ENCODE measurements at regions not wholly inside any gene's neighbourhood (a gene's known extent, or its start where the extent isn't known, plus 50 kb on each side); places are given as distances from the start of the nearest gene placed in this dataset.
A peak's percentile ranks its signal among the peaks of the same experiment; 100 is the strongest.

- no peak for TF ChIP-seq RORB (CRISPR knock-in tag; IDR thresholded peaks at IDR 0.05)
Measured at GRCh38 chr2:220747736-220748135, 824.4 kb downstream of the EPHA4 start (continued).

- CTCF ChIA-PET, result interaction anchor here (1.1 kb wide), 1 partner anchor 686 kb away, joined by 3 read pairs; no protein-coding TSS in a partner anchor
- POLR2A ChIA-PET, result no interaction called here
- Mint-ChIP-seq H3K4me1 (peaks cover 15% of the 10 kb centered on the region), H3K27me3 (ENCODE audit: low read depth) (no peaks in the 10 kb centered on the region), H3K36me3 (no peaks in the 10 kb centered on the region), H3K9me3 (peaks cover 12% of the 10 kb centered on the region), H3K4me3 (no peak overlapping the region), H3K27ac (no peak overlapping the region)
- TF ChIP-seq CTCF (IDR thresholded peaks at IDR 0.05) (no peak), ZNF425 (CRISPR knock-in tag; conservative IDR thresholded peaks at IDR 0.05) (no peak), FOXJ3 (CRISPR knock-in tag; IDR thresholded peaks at IDR 0.05; ENCODE audit: borderline replicate concordance) (no peak), GABPB1 (CRISPR knock-in tag; IDR thresholded peaks at IDR 0.05) (no peak), ELF4 (CRISPR knock-in tag; IDR thresholded peaks at IDR 0.05; ENCODE audit: low read depth) (no peak), PRDM15 (CRISPR knock-in tag; IDR thresholded peaks at IDR 0.05) (no peak), ZNF138 (CRISPR knock-in tag; conservative IDR thresholded peaks at IDR 0.05) (0 out of 2 replicates have a peak, but pooled peaks have one; percentile 11), SOX15 (CRISPR knock-in tag; IDR thresholded peaks at IDR 0.05) (no peak), GRHL2 (CRISPR knock-in tag; IDR thresholded peaks at IDR 0.05; ENCODE audit: insufficient replicate concordance, severe bottlenecking) (no peak)
- TF ChIP-seq, protein P1, sequence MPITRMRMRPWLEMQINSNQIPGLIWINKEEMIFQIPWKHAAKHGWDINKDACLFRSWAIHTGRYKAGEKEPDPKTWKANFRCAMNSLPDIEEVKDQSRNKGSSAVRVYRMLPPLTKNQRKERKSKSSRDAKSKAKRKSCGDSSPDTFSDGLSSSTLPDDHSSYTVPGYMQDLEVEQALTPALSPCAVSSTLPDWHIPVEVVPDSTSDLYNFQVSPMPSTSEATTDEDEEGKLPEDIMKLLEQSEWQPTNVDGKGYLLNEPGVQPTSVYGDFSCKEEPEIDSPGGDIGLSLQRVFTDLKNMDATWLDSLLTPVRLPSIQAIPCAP (CRISPR knock-in tag; IDR thresholded peaks at IDR 0.05), result no peak
- TF ChIP-seq, protein P2, sequence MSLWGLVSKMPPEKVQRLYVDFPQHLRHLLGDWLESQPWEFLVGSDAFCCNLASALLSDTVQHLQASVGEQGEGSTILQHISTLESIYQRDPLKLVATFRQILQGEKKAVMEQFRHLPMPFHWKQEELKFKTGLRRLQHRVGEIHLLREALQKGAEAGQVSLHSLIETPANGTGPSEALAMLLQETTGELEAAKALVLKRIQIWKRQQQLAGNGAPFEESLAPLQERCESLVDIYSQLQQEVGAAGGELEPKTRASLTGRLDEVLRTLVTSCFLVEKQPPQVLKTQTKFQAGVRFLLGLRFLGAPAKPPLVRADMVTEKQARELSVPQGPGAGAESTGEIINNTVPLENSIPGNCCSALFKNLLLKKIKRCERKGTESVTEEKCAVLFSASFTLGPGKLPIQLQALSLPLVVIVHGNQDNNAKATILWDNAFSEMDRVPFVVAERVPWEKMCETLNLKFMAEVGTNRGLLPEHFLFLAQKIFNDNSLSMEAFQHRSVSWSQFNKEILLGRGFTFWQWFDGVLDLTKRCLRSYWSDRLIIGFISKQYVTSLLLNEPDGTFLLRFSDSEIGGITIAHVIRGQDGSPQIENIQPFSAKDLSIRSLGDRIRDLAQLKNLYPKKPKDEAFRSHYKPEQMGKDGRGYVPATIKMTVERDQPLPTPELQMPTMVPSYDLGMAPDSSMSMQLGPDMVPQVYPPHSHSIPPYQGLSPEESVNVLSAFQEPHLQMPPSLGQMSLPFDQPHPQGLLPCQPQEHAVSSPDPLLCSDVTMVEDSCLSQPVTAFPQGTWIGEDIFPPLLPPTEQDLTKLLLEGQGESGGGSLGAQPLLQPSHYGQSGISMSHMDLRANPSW (CRISPR knock-in tag; conservative IDR thresholded peaks at IDR 0.05; ENCODE audit: low read depth), result 0 out of 2 replicates have a peak, but pooled peaks have one; percentile 38
- DNase-seq (ENCODE audit: low spot score) (peak; percentile 17), ATAC-seq (peak; percentile 83)
Measured at GRCh38 chr2:220748875-220749479, 823.1 kb downstream of the EPHA4 start.

All from WTC11 (cell line).